ENCODE measurements at regions not wholly inside any gene's neighbourhood (a gene's known extent, or its start where the extent isn't known, plus 50 kb on each side); places are given as distances from the start of the nearest gene placed in this dataset.

DNA sequence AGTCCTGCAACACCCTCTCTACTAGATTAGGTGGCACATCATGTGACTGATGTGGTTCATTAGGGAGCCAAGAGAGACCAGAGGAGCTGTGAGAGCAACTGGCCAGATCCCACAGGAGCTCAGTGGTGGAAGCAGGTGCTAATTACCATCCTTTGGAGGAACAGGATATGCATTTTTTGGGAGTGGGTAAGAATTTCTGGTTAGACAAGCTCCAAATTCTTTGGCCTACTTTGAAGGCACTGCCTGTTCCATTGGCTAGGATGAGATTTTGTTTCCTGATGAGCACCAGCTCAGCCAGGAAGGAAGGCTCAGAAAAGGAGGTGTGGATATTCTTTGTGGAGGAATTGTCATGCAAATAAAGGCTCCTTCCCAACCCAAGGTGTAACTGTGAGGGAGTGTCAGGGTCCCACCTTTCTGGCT lies 130.3 kb upstream of the BMP2 start:
- Histone ChIP-seq H3K4me1 (ENCODE audit: control insufficient read depth, insufficient read depth, low read length) (no peaks in the 10 kb centered on the region), H3K36me3 (ENCODE audit: control insufficient read depth, insufficient read depth, low read length) (no peaks in the 10 kb centered on the region), H3K27ac (ENCODE audit: low read length) (no peak overlapping the region), H3K27me3 (ENCODE audit: control insufficient read depth, insufficient read depth, low read length) (no peaks in the 10 kb centered on the region), H3K9me3 (ENCODE audit: control insufficient read depth, insufficient read depth, low read length) (no peaks in the 10 kb centered on the region), H3K4me3 (ENCODE audit: low read length) (no peak overlapping the region)
- peak; percentile 5 for DNase-seq (ENCODE audit: low read depth, low spot score)

DNA sequence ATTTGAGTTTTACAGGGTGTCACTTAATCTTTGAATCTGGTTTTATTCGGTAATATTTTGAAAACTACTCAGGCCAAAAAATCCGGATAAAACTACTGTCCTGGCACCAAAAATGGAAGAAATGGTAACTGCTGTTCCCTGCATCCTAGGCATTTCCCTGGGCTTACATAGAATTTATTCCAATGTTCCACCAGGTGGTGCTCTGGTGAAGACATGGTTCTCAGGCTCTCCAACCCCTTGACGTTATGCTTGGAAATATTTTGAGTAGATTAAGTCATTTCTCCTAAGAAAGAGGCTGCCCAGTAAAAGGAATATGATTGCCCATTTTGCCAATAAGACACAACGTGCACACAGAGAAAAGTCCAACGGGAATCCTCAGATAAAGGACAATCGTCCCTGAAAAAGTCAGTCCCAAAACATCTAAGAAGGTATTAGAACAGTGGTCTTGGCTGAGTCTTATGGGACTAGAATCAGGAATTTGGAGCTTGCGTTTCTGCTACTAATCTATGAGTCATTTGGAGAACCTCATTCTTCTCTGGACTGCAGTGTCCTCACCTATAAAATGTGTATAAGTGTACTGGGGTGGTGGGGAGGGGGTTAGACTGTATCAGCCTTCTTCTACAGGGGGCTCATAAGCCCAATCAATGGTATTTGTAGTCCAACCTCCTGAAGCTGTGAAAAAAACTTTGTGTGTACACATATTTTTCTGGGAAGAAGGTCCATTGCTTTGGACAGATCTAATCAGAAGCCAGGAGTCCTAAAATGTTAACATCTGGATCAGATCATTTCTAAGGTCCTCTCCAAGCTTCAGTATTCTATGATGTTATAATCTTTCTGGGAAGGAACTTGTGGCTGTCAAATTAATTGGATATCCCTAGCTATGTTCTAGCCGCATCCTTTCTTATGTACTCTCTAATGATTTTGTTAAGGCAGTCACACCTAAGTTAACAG lies 131.0 kb upstream of the BMP2 start:
- Histone ChIP-seq H3K27me3 (ENCODE audit: control insufficient read depth, insufficient read depth, low read length) (no peaks in the 10 kb centered on the region), H3K36me3 (ENCODE audit: control insufficient read depth, insufficient read depth, low read length) (no peaks in the 10 kb centered on the region), H3K9me3 (ENCODE audit: control insufficient read depth, insufficient read depth, low read length) (no peaks in the 10 kb centered on the region), H3K27ac (ENCODE audit: low read length) (no peak overlapping the region), H3K4me3 (ENCODE audit: low read length) (no peak overlapping the region), H3K4me1 (ENCODE audit: control insufficient read depth, insufficient read depth, low read length) (no peaks in the 10 kb centered on the region)
- WGBS (ENCODE audit: insufficient coverage, insufficient read length), result no CpG with 5 or more reads among the region's 8 CpGs
- peak; percentile 43 for DNase-seq (ENCODE audit: low read depth, low spot score)

DNA sequence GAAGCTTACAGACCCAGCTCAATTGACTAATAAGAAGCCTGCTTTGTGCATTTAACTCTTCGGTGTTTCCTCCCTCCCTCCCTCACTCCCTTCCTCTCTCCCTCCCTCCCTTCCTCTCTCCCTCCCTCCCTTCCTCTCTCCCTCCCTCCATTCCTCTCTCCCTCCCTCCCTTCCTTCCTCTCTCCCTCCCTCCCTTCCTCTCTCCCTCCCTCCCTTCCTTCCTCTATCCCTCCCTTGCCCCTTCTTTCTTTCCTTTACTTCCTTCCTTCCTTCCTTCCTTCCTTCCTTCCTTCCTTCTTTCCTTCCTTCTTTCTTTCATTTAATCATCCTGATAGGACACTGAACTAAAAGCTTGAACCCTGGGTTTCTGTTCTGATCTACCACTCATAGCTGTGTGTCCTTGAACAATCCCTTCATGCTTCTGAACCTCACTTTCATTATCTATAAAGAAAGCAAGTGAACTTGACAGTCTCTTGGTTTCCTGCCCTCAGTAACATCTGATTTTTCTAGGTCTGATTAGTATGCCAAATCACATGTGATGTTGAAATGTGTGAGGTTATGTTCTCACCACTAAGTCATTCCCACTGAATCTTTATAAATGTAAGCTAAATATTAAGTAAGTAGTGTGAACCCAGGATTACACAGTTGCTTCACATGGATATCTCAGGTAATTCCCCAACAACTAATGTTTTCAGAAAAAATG lies 132.3 kb upstream of the BMP2 start:
- H3K27ac ChIP-seq (ENCODE audit: low read length), result no peak overlapping the region
- no peaks in the 10 kb centered on the region for H3K27me3 ChIP-seq (ENCODE audit: control insufficient read depth, insufficient read depth, low read length)
- H3K4me1 ChIP-seq (ENCODE audit: control insufficient read depth, insufficient read depth, low read length), result no peaks in the 10 kb centered on the region
- no peak overlapping the region for H3K4me3 ChIP-seq (ENCODE audit: low read length)
- WGBS (ENCODE audit: insufficient coverage, insufficient read length), result no CpG with 5 or more reads among the region's 1 CpG
- no peaks in the 10 kb centered on the region for H3K9me3 ChIP-seq (ENCODE audit: control insufficient read depth, insufficient read depth, low read length)
- DNase-seq (ENCODE audit: low read depth, low spot score), result no peak
- no peaks in the 10 kb centered on the region for H3K36me3 ChIP-seq (ENCODE audit: control insufficient read depth, insufficient read depth, low read length)

DNA sequence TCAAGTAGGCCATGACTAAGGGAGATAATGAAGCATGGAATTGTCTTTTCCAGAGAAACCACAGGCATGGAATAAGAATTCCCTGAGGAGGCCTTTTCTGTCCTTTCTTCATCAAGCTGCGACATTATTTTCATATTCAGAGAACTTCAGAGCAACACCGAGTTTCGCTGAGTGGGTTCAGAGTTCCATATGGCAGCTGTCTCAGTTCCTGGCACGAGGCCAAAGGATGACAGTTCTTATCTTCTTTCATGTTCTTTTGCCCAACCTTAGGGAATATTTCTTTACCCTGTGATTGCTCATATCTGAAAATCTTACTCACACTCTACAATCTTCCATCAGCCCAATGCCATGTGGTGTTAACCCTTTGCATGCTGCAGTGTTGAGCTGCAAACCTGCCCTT lies 135.3 kb upstream of the BMP2 start:
- Histone ChIP-seq H3K4me1 (ENCODE audit: control insufficient read depth, insufficient read depth, low read length) (no peaks in the 10 kb centered on the region), H3K36me3 (ENCODE audit: control insufficient read depth, insufficient read depth, low read length) (no peaks in the 10 kb centered on the region), H3K27me3 (ENCODE audit: control insufficient read depth, insufficient read depth, low read length) (no peaks in the 10 kb centered on the region), H3K4me3 (ENCODE audit: low read length) (no peak overlapping the region), H3K27ac (ENCODE audit: low read length) (no peak overlapping the region), H3K9me3 (ENCODE audit: control insufficient read depth, insufficient read depth, low read length) (no peaks in the 10 kb centered on the region)
- DNase-seq (ENCODE audit: low read depth, low spot score), result no peak
- no CpG with 5 or more reads among the region's 4 CpGs for WGBS (ENCODE audit: insufficient coverage, insufficient read length)

DNA sequence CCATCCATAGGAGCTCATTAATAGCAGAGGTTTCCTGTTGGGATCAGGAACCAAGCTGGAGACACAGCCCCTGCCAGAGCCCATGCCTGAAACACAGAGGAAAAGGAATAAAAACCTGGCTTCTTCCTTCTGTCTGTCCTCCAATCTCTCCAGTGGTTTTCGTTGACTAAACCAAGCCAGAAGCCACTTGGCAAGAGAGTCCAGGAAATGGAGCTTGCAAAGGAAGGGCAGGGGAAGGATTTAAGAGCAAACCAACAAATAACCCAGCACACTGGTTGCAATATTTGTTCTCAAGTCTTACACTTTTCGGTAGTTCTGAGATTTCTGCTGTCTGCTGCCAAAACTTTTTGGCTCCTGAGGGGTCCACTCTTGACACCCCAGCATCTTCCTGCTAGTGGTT lies 137.0 kb upstream of the BMP2 start:
- WGBS (ENCODE audit: insufficient coverage, insufficient read length), result no CpG with 5 or more reads among the region's 2 CpGs
- no peak for DNase-seq (ENCODE audit: low read depth, low spot score)
- H3K9me3 ChIP-seq (ENCODE audit: control insufficient read depth, insufficient read depth, low read length), result no peaks in the 10 kb centered on the region
- H3K4me3 ChIP-seq (ENCODE audit: low read length), result no peak overlapping the region
- no peaks in the 10 kb centered on the region for H3K36me3 ChIP-seq (ENCODE audit: control insufficient read depth, insufficient read depth, low read length)
- no peaks in the 10 kb centered on the region for H3K27me3 ChIP-seq (ENCODE audit: control insufficient read depth, insufficient read depth, low read length)
- H3K27ac ChIP-seq (ENCODE audit: low read length), result no peak overlapping the region
- H3K4me1 ChIP-seq (ENCODE audit: control insufficient read depth, insufficient read depth, low read length), result no peaks in the 10 kb centered on the region

DNA sequence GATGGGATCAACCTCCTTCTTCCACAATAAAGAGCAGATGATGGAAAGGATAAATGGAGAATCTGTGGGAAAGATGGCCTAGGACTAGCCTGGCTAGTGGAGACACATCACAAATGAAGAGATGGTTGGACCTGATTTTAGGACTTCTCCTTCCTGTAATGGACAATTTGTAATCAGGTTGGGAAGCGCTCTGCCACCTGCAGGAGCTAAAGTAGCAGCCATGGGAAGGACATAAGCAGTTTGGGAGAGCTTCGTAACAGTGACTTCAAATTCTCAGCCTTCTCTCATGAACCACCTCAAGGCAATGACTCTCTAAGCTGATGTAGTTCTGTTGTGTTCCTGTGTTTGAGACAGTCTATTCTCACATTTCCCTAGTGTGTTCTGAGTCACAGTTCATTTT lies 137.9 kb upstream of the BMP2 start:
- no peak overlapping the region for H3K27ac ChIP-seq (ENCODE audit: low read length)
- no peak overlapping the region for H3K4me3 ChIP-seq (ENCODE audit: low read length)
- WGBS (ENCODE audit: insufficient coverage, insufficient read length), result no CpG with 5 or more reads among the region's 2 CpGs

DNA sequence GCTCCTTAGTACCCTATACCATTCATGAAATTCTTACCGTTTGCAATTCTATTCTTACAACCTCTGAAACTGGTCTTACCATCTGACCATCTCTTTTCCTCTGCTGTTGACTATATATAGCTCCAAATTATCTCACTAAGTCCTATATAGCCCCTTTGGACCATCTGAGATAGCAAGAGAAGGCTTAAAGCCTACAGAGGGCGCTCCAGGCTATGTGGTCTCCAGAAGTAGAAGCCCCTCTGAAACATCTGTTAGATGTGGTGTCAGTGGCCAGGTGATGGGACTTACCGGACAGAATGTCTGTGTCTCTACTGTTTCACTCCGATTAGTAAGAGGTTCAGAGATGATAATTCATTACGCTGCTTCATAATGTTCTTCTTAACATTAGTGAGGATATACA lies 140.7 kb upstream of the BMP2 start:
- Histone ChIP-seq H3K4me1 (ENCODE audit: control insufficient read depth, insufficient read depth, low read length) (0 out of 2 replicates have a peak, but pooled peaks cover 1% of the 10 kb centered on the region), H3K4me3 (ENCODE audit: low read length) (no peak overlapping the region), H3K9me3 (ENCODE audit: control insufficient read depth, insufficient read depth, low read length) (no peaks in the 10 kb centered on the region), H3K36me3 (ENCODE audit: control insufficient read depth, insufficient read depth, low read length) (no peaks in the 10 kb centered on the region), H3K27ac (ENCODE audit: low read length) (no peak overlapping the region), H3K27me3 (ENCODE audit: control insufficient read depth, insufficient read depth, low read length) (no peaks in the 10 kb centered on the region)
- DNase-seq (ENCODE audit: low read depth, low spot score), result peak; percentile 20
- WGBS (ENCODE audit: insufficient coverage, insufficient read length), result no CpG with 5 or more reads among the region's 5 CpGs

More for the DNA sequence above, 137.9 kb upstream of the BMP2 start:
- DNase-seq (ENCODE audit: low read depth, low spot score), result no peak
- no peaks in the 10 kb centered on the region for H3K36me3 ChIP-seq (ENCODE audit: control insufficient read depth, insufficient read depth, low read length)
- H3K9me3 ChIP-seq (ENCODE audit: control insufficient read depth, insufficient read depth, low read length), result no peaks in the 10 kb centered on the region
- no peaks in the 10 kb centered on the region for H3K27me3 ChIP-seq (ENCODE audit: control insufficient read depth, insufficient read depth, low read length)
- no peaks in the 10 kb centered on the region for H3K4me1 ChIP-seq (ENCODE audit: control insufficient read depth, insufficient read depth, low read length)

DNA sequence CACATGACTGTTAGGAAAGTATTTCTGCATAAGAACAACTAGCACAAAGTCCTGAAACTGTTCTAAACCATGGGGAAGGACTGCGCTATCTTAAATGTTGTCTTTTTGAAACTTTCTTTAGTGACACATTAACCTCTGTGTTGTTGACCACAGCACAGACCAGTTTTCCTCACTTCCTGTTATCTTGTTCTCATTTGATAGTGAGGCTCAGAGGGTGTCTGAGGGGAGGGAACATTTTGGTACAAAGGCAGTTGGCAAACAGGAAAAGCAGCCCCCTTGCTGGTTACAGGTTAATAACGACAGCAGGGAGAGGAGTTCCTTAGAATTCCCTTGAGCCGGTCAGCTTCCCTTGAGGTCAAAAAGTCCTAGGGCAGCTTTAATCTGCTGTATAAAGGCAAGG lies 143.5 kb upstream of the BMP2 start:
- 0 out of 2 replicates have a peak, but pooled peaks cover 1% of the 10 kb centered on the region for H3K4me1 ChIP-seq (ENCODE audit: control insufficient read depth, insufficient read depth, low read length)
- no peaks in the 10 kb centered on the region for H3K27me3 ChIP-seq (ENCODE audit: control insufficient read depth, insufficient read depth, low read length)
- no CpG with 5 or more reads among the region's 3 CpGs for WGBS (ENCODE audit: insufficient coverage, insufficient read length)
- no peak overlapping the region for H3K4me3 ChIP-seq (ENCODE audit: low read length)
- H3K36me3 ChIP-seq (ENCODE audit: control insufficient read depth, insufficient read depth, low read length), result no peaks in the 10 kb centered on the region
- no peak overlapping the region for H3K27ac ChIP-seq (ENCODE audit: low read length)
- DNase-seq (ENCODE audit: low read depth, low spot score), result peak; percentile 16
- no peaks in the 10 kb centered on the region for H3K9me3 ChIP-seq (ENCODE audit: control insufficient read depth, insufficient read depth, low read length)

DNA sequence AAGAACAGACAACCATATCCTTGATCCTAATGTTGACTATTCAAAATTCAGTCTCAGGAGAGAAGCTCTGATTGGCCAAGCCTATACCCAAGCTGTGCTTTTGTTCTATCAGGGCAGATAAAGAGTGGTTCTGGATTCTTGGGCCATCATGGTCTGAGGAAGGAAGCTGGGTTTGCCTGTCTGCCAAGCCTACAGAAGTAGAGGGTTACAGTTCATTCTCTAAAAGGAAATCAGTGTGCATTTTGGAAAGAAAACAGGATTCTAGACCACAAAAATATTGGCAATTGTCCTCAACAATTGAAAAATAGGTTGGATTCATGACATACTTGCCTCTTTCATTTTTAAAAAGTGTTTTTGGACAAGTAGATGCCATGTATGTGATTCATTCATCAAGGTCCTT lies 145.4 kb upstream of the BMP2 start:
- Histone ChIP-seq H3K36me3 (ENCODE audit: control insufficient read depth, insufficient read depth, low read length) (no peaks in the 10 kb centered on the region), H3K9me3 (ENCODE audit: control insufficient read depth, insufficient read depth, low read length) (no peaks in the 10 kb centered on the region), H3K27me3 (ENCODE audit: control insufficient read depth, insufficient read depth, low read length) (no peaks in the 10 kb centered on the region), H3K4me3 (ENCODE audit: low read length) (no peak overlapping the region), H3K4me1 (ENCODE audit: control insufficient read depth, insufficient read depth, low read length) (0 out of 2 replicates have a peak, but pooled peaks cover 1% of the 10 kb centered on the region), H3K27ac (ENCODE audit: low read length) (no peak overlapping the region)
- no peak for DNase-seq (ENCODE audit: low read depth, low spot score)

DNA sequence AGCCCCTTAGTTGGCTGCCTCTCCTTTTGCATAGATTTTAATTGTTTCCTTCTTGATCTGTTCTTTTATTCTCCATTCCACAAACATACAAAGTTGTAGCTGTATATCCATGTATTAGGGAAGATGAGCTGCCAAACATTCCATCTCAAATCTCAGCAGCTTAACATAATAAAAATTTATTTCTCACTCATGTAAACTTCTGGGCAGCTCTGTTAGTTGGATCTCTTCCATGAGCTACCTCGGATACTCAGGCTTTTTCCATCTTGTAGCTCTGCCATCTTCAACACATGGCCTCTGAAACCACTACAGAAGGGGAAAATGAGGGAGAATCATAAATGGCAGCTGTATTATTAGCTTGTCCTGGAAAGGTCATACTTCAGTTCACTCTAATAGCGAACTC lies 149.4 kb upstream of the BMP2 start:
- Histone ChIP-seq H3K27ac (ENCODE audit: low read length) (no peak overlapping the region), H3K27me3 (ENCODE audit: control insufficient read depth, insufficient read depth, low read length) (no peaks in the 10 kb centered on the region), H3K4me3 (ENCODE audit: low read length) (no peak overlapping the region), H3K4me1 (ENCODE audit: control insufficient read depth, insufficient read depth, low read length) (no peaks in the 10 kb centered on the region), H3K9me3 (ENCODE audit: control insufficient read depth, insufficient read depth, low read length) (no peaks in the 10 kb centered on the region), H3K36me3 (ENCODE audit: control insufficient read depth, insufficient read depth, low read length) (no peaks in the 10 kb centered on the region)
- WGBS (ENCODE audit: insufficient coverage, insufficient read length), result no CpG with 5 or more reads among the region's 2 CpGs
- DNase-seq (ENCODE audit: low read depth, low spot score), result no peak
